H9 (cell line): ENCODE measurements at regions not wholly inside any gene's neighbourhood (a gene's known extent, or its start where the extent isn't known, plus 50 kb on each side); places are given as distances from the start of the nearest gene placed in this dataset.

ENCODE experiments used
- DNase-seq: peaks from one replicate; pipeline ENCODE4 v3.0.0-alpha.2; 2017
- H2AFZ ChIP-seq: one replicate; pipeline ENCODE4 v1.6.1; 2013; ENCODE audit warnings: mild to moderate bottlenecking, low read length, control low read depth, moderate library complexity
- H2AK5ac ChIP-seq: 2 replicates; pipeline ENCODE4 v1.6.1; 2013; ENCODE audit warnings: low read length, control low read depth, mixed read lengths; ENCODE audit not compliant: insufficient read length
- H2BK120ac ChIP-seq: one replicate; pipeline ENCODE4 v1.6.1; 2013; ENCODE audit warnings: low read depth, mild to moderate bottlenecking, low read length, control low read depth, inconsistent platforms; ENCODE audit not compliant: poor library complexity, severe bottlenecking
- H2BK12ac ChIP-seq: 2 replicates; pipeline ENCODE4 v1.6.1; 2013; ENCODE audit warnings: low read length, control low read depth, mixed read lengths, low read depth; ENCODE audit not compliant: insufficient read length
- H2BK15ac ChIP-seq: 2 replicates; pipeline ENCODE4 v1.6.1; 2013; ENCODE audit warnings: low read depth, low read length, control low read depth
- H2BK20ac ChIP-seq: one replicate; pipeline ENCODE4 v1.6.1; 2013; ENCODE audit warnings: low read depth, mild to moderate bottlenecking, low read length, control low read depth, inconsistent platforms; ENCODE audit not compliant: poor library complexity, severe bottlenecking
- H2BK5ac ChIP-seq: 2 replicates; pipeline ENCODE4 v1.6.1; 2013; ENCODE audit warnings: low read length, control low read depth, mixed read lengths; ENCODE audit not compliant: insufficient read length
- H3K14ac ChIP-seq: 2 replicates; pipeline ENCODE4 v1.6.1; 2013; ENCODE audit warnings: low read length, control low read depth; ENCODE audit not compliant: insufficient read depth
- H3K18ac ChIP-seq: 2 replicates; pipeline ENCODE4 v1.6.1; 2013; ENCODE audit warnings: low read depth, mild to moderate bottlenecking, mixed read lengths, low read length, control low read depth; ENCODE audit not compliant: insufficient read length
- H3K23ac ChIP-seq: 2 replicates; pipeline ENCODE4 v1.6.1; 2013; ENCODE audit warnings: low read length, control low read depth, mixed read lengths, low read depth; ENCODE audit not compliant: insufficient read length
- H3K23me2 ChIP-seq: 2 replicates; pipeline ENCODE4 v1.6.1; 2013; ENCODE audit warnings: low read depth, mild to moderate bottlenecking, mixed read lengths, low read length, control low read depth; ENCODE audit not compliant: insufficient read length, poor library complexity, severe bottlenecking
- H3K27ac ChIP-seq: 2 replicates; pipeline ENCODE4 v1.5.1; 2013; ENCODE audit warnings: low read length, control low read depth, mixed read lengths, low read depth; ENCODE audit not compliant: insufficient read length
- H3K27me3 ChIP-seq: 2 replicates; pipeline ENCODE4 v1.6.1; 2013; ENCODE audit warnings: low read length, control low read depth, inconsistent platforms; ENCODE audit not compliant: insufficient read depth
- H3K4ac ChIP-seq: 2 replicates; pipeline ENCODE4 v1.6.1; 2013; ENCODE audit warnings: low read depth, mild to moderate bottlenecking, control low read depth, inconsistent platforms, low read length, moderate library complexity
- H3K4me1 ChIP-seq: 2 replicates; pipeline ENCODE4 v1.6.1; 2013; ENCODE audit warnings: low read length, control low read depth, inconsistent platforms; ENCODE audit not compliant: insufficient read depth
- H3K4me2 ChIP-seq: 2 replicates; pipeline ENCODE4 v1.6.1; 2013; ENCODE audit warnings: low read length, control low read depth, mixed read lengths; ENCODE audit not compliant: insufficient read length, insufficient read depth
- H3K56ac ChIP-seq: 2 replicates; pipeline ENCODE4 v1.6.1; 2013; ENCODE audit warnings: low read depth, mild to moderate bottlenecking, mixed read lengths, low read length, control low read depth; ENCODE audit not compliant: insufficient read length
- H3K79me1 ChIP-seq: 2 replicates; pipeline ENCODE4 v1.6.1; 2013; ENCODE audit warnings: low read depth, mild to moderate bottlenecking, moderate library complexity, low read length, control low read depth, inconsistent platforms; ENCODE audit not compliant: insufficient read depth, poor library complexity, severe bottlenecking
- H3K79me2 ChIP-seq: 2 replicates; pipeline ENCODE4 v1.6.1; 2013; ENCODE audit warnings: low read length, control low read depth, inconsistent platforms; ENCODE audit not compliant: insufficient read depth
- H3K9ac ChIP-seq: 2 replicates; pipeline ENCODE4 v1.6.1; 2013; ENCODE audit warnings: low read length, control low read depth, mixed read lengths; ENCODE audit not compliant: insufficient read length; ENCODE audit errors: extremely low read depth
- H3K9me3 ChIP-seq: one replicate; pipeline ENCODE4 v1.6.1; 2013; ENCODE audit warnings: low read depth, low read length, inconsistent platforms; ENCODE audit not compliant: control insufficient read depth
- H3T11ph ChIP-seq: one replicate; pipeline ENCODE4 v1.6.1; 2013; ENCODE audit warnings: mild to moderate bottlenecking, low read length, control low read depth, inconsistent platforms
- H4K20me1 ChIP-seq: one replicate; pipeline ENCODE4 v1.6.1; 2013; ENCODE audit not compliant: control insufficient read depth, insufficient read length, insufficient read depth
- H4K5ac ChIP-seq: 2 replicates; pipeline ENCODE4 v1.6.1; 2013; ENCODE audit warnings: low read depth, mild to moderate bottlenecking, mixed read lengths, low read length, control low read depth; ENCODE audit not compliant: insufficient read length
- H4K8ac ChIP-seq: replicated peaks from 2 replicates; pipeline ENCODE4 v1.6.1; 2013; ENCODE audit warnings: low read length, control low read depth, mixed read lengths, low read depth; ENCODE audit not compliant: insufficient read length
- H4K91ac ChIP-seq: 2 replicates; pipeline ENCODE4 v1.6.1; 2013; ENCODE audit warnings: low read depth, mild to moderate bottlenecking, moderate library complexity, mixed read lengths, low read length, control low read depth; ENCODE audit not compliant: insufficient read length
- H3K27ac Mint-ChIP-seq, 3 experiments: 2 replicates in 2 of 3; 3 replicates in 1 of 3; pipeline ENCODE4 v1.8.0; 2020 to 2021; ENCODE audit warnings: mixed read lengths in 3 of 3, mild to moderate bottlenecking in 1 of 3, moderate library complexity in 1 of 3
- H3K27me3 Mint-ChIP-seq: 2 replicates; pipeline ENCODE4 v1.8.0; 2021; ENCODE audit warnings: low read depth, mild to moderate bottlenecking, moderate library complexity, mixed read lengths
- H3K36me3 Mint-ChIP-seq, 3 experiments: 2 replicates in 2 of 3; 3 replicates in 1 of 3; pipeline ENCODE4 v1.8.0; 2020 to 2021; ENCODE audit warnings: low read depth in 3 of 3, mixed read lengths in 3 of 3; ENCODE audit not compliant: insufficient read depth in 1 of 3
- H3K4me1 Mint-ChIP-seq, 2 experiments: 2 replicates each; pipeline ENCODE4 v1.8.0; 2020; ENCODE audit warnings: mixed read lengths in 2 of 2
- H3K4me3 Mint-ChIP-seq, 2 experiments: 2 replicates in 1 of 2; 3 replicates in 1 of 2; pipeline ENCODE4 v1.8.0; 2020 to 2021; ENCODE audit warnings: mild to moderate bottlenecking in 2 of 2, mixed read lengths in 2 of 2, moderate library complexity in 1 of 2
- H3K9me3 Mint-ChIP-seq, 2 experiments: 2 replicates in 1 of 2; 3 replicates in 1 of 2; pipeline ENCODE4 v1.8.0; 2020; ENCODE audit warnings: mild to moderate bottlenecking in 2 of 2, mixed read lengths in 2 of 2, moderate library complexity in 1 of 2
- CTCF ChIP-seq: fragments of 200-600 bp; sonication (generic); conservative IDR thresholded peaks from 3 replicates; pipeline ENCODE4 v1.8.0; 2021; ENCODE audit warnings: antibody characterized with exemption, mild to moderate bottlenecking
- WGBS: extraction: QIAGEN DNeasy Blood & Tissue Kit; methylation state at CpG from one replicate; pipeline ENCODE4 v1.1.7; 2013; ENCODE audit warnings: missing lambda C conversion rate, low lambda C conversion rate, mixed read lengths; ENCODE audit not compliant: insufficient read length; ENCODE audit errors: extremely low coverage; 5-methylcytosine and 5-hydroxymethylcytosine counted together

- Histone ChIP-seq H3K56ac (no peak overlapping the region), H4K91ac (no peak overlapping the region), H3K27ac (no peak overlapping the region), H4K8ac (no peak overlapping the region), H3K4me2 (no peak overlapping the region), H3K4ac (no peak overlapping the region), H3K27me3 (no peaks in the 10 kb centered on the region), H3K23ac (no peak overlapping the region), H2AFZ (no peak overlapping the region), H4K5ac (no peak overlapping the region), H2BK20ac (no peak overlapping the region), H3K9ac (no peak overlapping the region), H3K79me1 (no peaks in the 10 kb centered on the region), H2BK15ac (no peak overlapping the region), H3K18ac (no peak overlapping the region), H4K20me1 (no peaks in the 10 kb centered on the region), H3T11ph (no peak overlapping the region), H3K14ac (no peak overlapping the region), H3K9me3 (no peaks in the 10 kb centered on the region), H3K23me2 (no peaks in the 10 kb centered on the region), H2BK12ac (no peak overlapping the region), H2BK120ac (no peak overlapping the region), H2BK5ac (no peak overlapping the region), H3K79me2 (no peaks in the 10 kb centered on the region), H2AK5ac (no peak overlapping the region), H3K4me1 (no peaks in the 10 kb centered on the region)
- no peak for DNase-seq
- no peak overlapping the region for H3K4me3 Mint-ChIP-seq
- WGBS: no CpG with 5 or more reads among the region's 1 CpG
- peaks cover 4% of the 10 kb centered on the region in 2 experiments; a peak in 3 of 4 replicates for H3K4me1 Mint-ChIP-seq
- TF ChIP-seq CTCF: no peak
- H3K9me3 Mint-ChIP-seq: no peaks in the 10 kb centered on the region
- H3K27ac Mint-ChIP-seq: no peak overlapping the region
- no peaks in the 10 kb centered on the region for H3K27me3 Mint-ChIP-seq
- H3K36me3 Mint-ChIP-seq: no peaks in the 10 kb centered on the region
Observed at GRCh38 chr14:83171761-83172160, 1638.1 kb upstream of the SEL1L start.
